HG03108 (cell line): ENCODE measurements at regions not wholly inside any gene's neighbourhood (a gene's known extent, or its start where the extent isn't known, plus 50 kb on each side); places are given as distances from the start of the nearest gene placed in this dataset.
"Not testable (repeated sequence)": the region's sequence is repeated elsewhere in the genome, so short reads cannot be mapped to it uniquely, and the experiment has no call there.

Source experiments
- ATAC-seq: cut with Tn5 transposase; IDR thresholded peaks from one replicate; pipeline ENCODE4 v1.9.1; 2021; ENCODE audit warnings: moderate library complexity; ENCODE audit not compliant: unreplicated experiment

GRCh38 chr12:42741771-42742510 lies 152.4 kb upstream of the PRICKLE1 start:
- no peak for ATAC-seq

- no peak for ATAC-seq
Observed at GRCh38 chr12:42741091-42741490, 151.5 kb upstream of the PRICKLE1 start.

GRCh38 chr12:42737398-42737797 lies 147.9 kb upstream of the PRICKLE1 start:
- ATAC-seq = no peak

- no peak for ATAC-seq
Observed at GRCh38 chr12:42735861-42736361, 146.4 kb upstream of the PRICKLE1 start.

- ATAC-seq = no peak
Observed at GRCh38 chr12:42733911-42734310, 144.4 kb upstream of the PRICKLE1 start.

GRCh38 chr12:42732908-42733411 lies 143.4 kb upstream of the PRICKLE1 start:
- ATAC-seq = no peak

GRCh38 chr12:42730291-42730690 lies 140.7 kb upstream of the PRICKLE1 start:
- ATAC-seq = no peak

- no peak for ATAC-seq
Observed at GRCh38 chr12:42729535-42729900, 140.0 kb upstream of the PRICKLE1 start.

GRCh38 chr12:42728770-42729534 lies 139.4 kb upstream of the PRICKLE1 start:
- ATAC-seq = no peak

- ATAC-seq = no peak
Observed at GRCh38 chr12:42728287-42728686, 138.7 kb upstream of the PRICKLE1 start.

GRCh38 chr12:42725809-42726208 lies 136.3 kb upstream of the PRICKLE1 start:
- ATAC-seq = no peak

- no peak for ATAC-seq
Observed at GRCh38 chr12:42716491-42716891, 126.9 kb upstream of the PRICKLE1 start.

GRCh38 chr12:42713566-42713965 lies 124.0 kb upstream of the PRICKLE1 start:
- ATAC-seq = not testable (repeated sequence)

GRCh38 chr12:42708374-42708773 lies 118.8 kb upstream of the PRICKLE1 start:
- not testable (repeated sequence) for ATAC-seq

GRCh38 chr12:42707312-42708226 lies 118.0 kb upstream of the PRICKLE1 start:
- no peak for ATAC-seq

- ATAC-seq = no peak
Observed at GRCh38 chr12:42706321-42706720, 116.8 kb upstream of the PRICKLE1 start.

GRCh38 chr12:42705863-42706262 lies 116.3 kb upstream of the PRICKLE1 start:
- no peak for ATAC-seq

GRCh38 chr12:42704810-42705401 lies 115.4 kb upstream of the PRICKLE1 start:
- ATAC-seq = no peak

GRCh38 chr12:42704340-42704739 lies 114.8 kb upstream of the PRICKLE1 start:
- no peak for ATAC-seq

GRCh38 chr12:42701084-42701483 lies 111.5 kb upstream of the PRICKLE1 start:
- ATAC-seq = no peak

- no peak for ATAC-seq
Observed at GRCh38 chr12:42698213-42698612, 108.7 kb upstream of the PRICKLE1 start.
